Posterior cingulate gyrus (tissue), 11 donors: ENCODE measurements at regions not wholly inside any gene's neighbourhood (a gene's known extent, or its start where the extent isn't known, plus 50 kb on each side); places are given as distances from the start of the nearest gene placed in this dataset.

Experiments used
- DNase-seq, 10 donors: peaks; one replicate each; pipeline versions ENCODE4 v3.0.0 to v3.0.0-alpha.2; 2020 to 2021; ENCODE audit warnings: mixed read lengths in 3 of 10
- intact Hi-C: fragments of 100-400 bp; cut with DNase I; formaldehyde crosslinking; loops from one replicate; pipeline ENCODE4 v1.15.1; 2023

GRCh38 chr7:36802459-36803135 is 78.3 kb upstream of the AOAH start:
- intact Hi-C loops: no loop called here
- DNase-seq: no peak

- intact Hi-C loops: no loop called here
- DNase-seq: no peak
Observed at GRCh38 chr7:36796850-36797536, 72.7 kb upstream of the AOAH start.

DNA sequence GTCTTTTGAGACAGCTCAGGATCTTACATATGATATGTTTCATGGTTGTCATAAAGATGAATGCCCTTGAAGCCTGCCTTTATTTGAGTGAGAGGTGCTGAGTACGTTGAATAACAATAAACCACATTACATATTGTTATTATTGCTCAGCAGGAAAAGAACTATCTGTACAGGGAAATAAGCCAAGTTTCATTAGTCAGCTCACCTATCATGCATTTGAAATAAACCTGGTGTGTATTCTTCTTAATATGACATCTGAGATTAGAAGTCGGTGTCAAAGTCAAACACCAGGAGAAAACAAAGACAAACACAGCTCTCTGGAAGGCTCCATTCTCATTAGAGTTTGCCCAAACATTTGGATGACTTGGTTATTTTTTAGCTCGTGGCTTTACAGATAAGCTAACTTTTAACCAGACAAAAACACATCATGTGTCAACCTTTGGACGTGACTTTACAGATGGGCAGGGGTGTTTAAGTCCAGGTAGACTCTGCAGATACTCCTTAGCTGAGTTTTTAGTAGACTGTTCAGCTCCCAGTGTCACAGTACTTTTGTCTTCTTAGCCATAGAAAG is 71.2 kb upstream of the AOAH start:
- intact Hi-C loops: no loop called here
- no peak for DNase-seq

DNA sequence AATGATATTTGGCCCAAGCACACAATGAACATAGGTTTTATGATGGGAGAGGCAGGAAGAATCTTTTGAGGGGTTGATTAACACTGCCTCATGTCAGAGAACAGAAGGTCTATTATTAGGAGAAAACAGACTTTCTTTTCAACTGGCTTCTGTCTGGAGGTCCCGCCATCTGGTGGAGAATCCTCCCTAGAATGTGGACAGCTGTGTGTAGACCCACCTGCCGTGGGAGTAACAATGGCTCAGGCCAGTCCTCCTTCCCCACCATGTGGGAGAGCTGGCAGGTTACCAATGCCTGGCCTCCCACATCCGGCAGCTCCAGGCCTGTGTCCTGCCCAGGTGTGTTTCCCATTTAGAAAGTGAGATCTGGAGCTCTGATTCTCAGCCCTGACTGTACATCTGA is 70.4 kb upstream of the AOAH start:
- DNase-seq: no peak
- intact Hi-C loops: no loop called here

- intact Hi-C loops: no loop called here
- no peak for DNase-seq
Observed at GRCh38 chr7:36792421-36792820, 68.1 kb upstream of the AOAH start.

DNA sequence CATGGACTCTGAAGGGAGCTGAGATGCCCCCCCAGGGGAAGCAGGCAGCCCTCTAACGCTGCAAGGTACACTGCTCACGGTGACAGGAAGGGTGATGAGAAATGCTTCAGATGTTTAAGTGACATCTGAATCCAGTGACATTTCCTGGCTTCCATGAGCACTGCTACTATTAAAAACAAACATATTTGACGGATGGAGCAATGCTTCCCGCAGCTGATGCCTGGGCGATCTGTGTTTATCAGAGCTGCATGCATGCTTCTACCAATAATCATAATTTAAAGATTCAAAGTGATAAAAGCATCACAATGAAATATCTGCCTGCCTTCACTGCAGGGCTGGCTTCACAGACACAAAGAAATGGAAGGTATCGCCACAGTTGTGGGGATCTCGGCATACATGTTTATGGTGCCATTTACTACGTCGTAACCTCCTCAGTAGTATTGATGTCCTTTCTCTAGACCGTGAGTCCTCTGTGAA is 66.1 kb upstream of the AOAH start:
- intact Hi-C loops: no loop called here
- no peak for DNase-seq

DNA sequence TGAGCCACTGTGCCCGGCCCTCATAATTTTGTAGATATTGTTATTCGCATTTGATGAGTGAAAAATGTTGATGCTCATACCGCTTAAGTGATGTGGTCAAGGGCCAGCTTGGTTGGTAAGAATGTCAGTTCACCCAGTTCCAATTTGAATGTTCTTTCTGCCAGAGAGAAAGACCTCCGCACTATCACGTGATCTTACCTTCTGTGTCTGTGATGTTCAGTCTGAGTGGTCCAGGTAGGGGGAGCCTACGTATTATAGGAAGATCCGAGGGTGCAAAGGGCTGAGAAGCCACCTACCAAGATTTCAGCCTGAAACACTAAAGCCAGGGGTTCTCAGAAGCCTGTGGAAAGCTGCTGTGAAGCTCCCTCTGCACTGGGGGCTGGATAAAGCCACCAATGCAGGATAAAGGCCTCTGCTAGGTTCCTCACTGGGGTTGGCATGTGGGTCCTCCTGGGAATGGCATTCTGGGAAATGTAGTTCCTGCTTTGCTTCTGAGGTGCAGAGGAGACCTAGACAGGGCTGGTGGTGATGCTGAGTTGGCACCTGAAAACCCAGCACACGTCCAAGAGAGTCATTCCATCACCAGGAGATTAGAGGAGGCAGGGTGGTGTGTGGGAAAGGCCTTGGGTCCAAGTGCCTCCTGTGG is 64.7 kb upstream of the AOAH start:
- intact Hi-C loops: no loop called here
- DNase-seq: no peak

- intact Hi-C loops: no loop called here
Observed at GRCh38 chr7:36787933-36788378, 63.7 kb upstream of the AOAH start.

GRCh38 chr7:36784991-36785940 is 61.0 kb upstream of the AOAH start:
- intact Hi-C loops: no loop called here
- DNase-seq: peak in 2 of 10 donors; percentile 13 to 76

More at GRCh38 chr7:36787933-36788378, 63.7 kb upstream of the AOAH start:
- no peak for DNase-seq

DNA sequence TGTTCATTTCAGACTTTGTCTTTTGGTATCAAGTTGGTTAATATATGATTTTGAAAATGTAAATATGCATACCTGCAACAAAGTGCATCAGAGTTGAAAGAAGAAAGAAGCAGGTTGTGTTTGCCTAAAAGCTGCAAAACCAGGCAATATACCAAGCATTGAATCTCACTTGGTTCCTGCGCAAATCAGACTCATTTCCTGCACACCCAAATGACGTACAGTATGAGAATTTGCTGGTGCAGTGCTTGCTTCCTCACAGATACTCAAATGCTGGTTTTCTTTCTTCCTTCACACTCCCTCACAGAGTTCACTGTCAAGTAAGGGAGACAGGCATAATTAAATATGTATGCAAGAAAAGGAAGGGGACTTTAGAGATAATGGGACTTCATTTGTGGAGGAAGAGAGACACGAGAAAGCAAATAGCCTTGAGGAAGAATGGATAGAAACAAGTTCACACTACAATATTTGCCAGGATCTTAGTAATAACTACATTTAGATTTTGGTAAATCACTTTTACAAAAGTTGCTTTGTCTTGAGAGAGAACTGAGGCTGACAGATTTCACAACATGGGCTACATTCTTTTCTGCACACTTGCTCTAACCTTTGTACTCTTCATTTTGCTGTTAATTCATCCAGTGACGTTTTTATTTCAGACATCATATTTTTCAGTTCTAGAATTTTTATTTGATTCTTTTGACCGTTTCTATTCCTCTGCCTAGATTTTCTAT is 56.9 kb upstream of the AOAH start:
- no peak for DNase-seq

GRCh38 chr7:36777855-36778254 is 53.6 kb upstream of the AOAH start:
- intact Hi-C loops: no loop called here
- no peak for DNase-seq

More for the DNA sequence above, 56.9 kb upstream of the AOAH start:
- intact Hi-C loops: no loop called here

DNA sequence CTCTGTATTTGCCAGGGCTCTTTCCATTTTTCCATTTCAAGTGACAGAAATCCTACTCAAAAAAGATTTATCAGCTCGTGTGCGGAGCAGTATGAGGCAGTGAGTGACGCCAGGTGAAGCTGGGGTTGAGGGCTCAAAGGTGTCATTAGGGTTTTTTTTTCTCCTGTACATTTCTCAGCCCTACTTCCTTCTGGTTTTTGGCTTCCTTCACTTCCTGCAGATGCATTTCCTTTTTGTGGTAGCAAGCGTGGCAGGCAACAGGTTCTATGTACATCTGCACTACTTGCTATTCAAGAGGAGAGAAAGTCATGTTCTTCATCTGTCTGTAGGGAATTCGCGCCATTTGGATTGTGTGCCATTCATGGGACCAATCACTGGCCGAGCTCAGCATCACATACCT is 52.8 kb upstream of the AOAH start:
- intact Hi-C loops: no loop called here
- DNase-seq: no peak

DNA sequence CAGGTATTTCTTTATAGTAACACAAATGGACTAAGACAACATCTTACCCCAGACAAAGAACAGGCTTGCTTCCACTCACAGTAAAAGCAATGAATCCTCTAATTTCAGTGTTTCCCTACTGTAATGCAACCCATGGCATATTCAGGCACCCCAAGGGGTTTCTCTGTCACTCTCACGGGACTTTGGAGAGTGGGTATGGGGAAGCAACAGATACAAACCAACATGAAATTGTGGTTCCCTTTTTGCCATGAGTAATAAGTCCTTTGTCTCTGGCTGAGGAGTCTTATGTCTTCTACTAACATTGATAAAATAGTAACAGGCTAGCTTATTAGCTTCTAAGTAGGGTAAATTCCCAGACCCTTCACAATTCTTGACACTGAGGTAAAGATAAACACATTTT is 51.4 kb upstream of the AOAH start:
- DNase-seq: no peak
- intact Hi-C loops: no loop called here

DNA sequence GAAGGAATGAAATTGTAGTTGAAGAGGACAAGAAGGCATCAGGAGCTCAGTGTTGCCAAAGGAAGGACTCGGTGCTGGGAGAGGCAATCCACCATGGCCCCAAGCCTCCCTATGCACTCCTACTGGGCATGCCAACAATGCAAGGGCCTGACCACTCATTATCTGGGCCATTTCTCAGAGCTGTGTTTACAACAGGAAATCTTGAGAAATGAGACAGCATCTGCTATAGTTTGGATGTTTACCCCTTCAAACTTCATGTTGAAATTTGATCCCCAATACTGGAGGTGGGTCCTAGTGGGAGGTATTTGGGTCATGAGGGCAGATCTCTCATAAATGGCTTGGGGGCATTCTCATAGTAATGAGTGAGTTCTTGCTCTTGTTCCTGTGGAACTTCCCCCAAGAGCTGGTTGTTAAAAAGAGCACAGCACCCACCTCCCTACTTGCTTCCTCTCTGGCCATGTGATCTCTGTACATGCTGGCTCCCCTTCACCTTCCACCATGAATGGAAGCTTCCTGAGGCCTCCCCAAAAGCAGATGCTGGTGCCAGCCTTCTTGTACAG is 50.8 kb upstream of the AOAH start:
- intact Hi-C loops: no loop called here
- no peak for DNase-seq
